HCT116 (cell line): ENCODE measurements at regions not wholly inside any gene's neighbourhood (a gene's known extent, or its start where the extent isn't known, plus 50 kb on each side); places are given as distances from the start of the nearest gene placed in this dataset.

Source experiments
- ATAC-seq: fragments of 200-7000 bp; cut with Tn5 transposase; 2 replicates; pipeline ENCODE4 v1.9.1; 2020; ENCODE audit warnings: mild to moderate bottlenecking, moderate library complexity
- BruUV-seq: library from RNA; stranded (reverse); fragments of 400-500 nt; replicated peaks from 2 replicates; lab custom pipeline; 2021; lab: Mats Ljungman, UMichigan
- CTCF ChIA-PET: fragments of 300-600 bp; sonication (Branson Sonifier 250); formaldehyde crosslinking; loops from one replicate; lab custom pipeline; 2021; ENCODE audit warnings: antibody characterized with exemption; lab: Charles Lee
- POLR2A ChIA-PET: fragments of 300-600, 350-600 bp; sonication (Branson Sonifier 250); formaldehyde crosslinking; loops from one replicate; lab custom pipeline; 2021; ENCODE audit warnings: antibody characterized with exemption; lab: Charles Lee
- RAD21 ChIA-PET, 2 experiments: fragments of 300-600 bp; sonication (Branson Sonifier 250); formaldehyde crosslinking; loops; one replicate each; lab custom pipeline; 2023; ENCODE audit warnings: low total read pairs in 2 of 2; ENCODE audit not compliant: uncharacterized antibody in 2 of 2, unreplicated experiment in 2 of 2, low non-redundant PET in 1 of 2; lab: Charles Lee
- DNase-seq: peaks from one replicate; pipeline ENCODE4 v3.0.0-alpha.2; 2010; ENCODE audit warnings: low read depth, low spot score
- H2AFZ ChIP-seq: fragments of 200-600 bp; shearing (Covaris generic), sonication (generic); 2 replicates; pipeline ENCODE4 v1.6.1; 2017; ENCODE audit warnings: low read depth, mixed run types, mixed read lengths, antibody characterized with exemption, low read length; ENCODE audit not compliant: poor library complexity, severe bottlenecking
- H3K27ac ChIP-seq: 2 replicates; pipeline ENCODE4 v1.5.1; 2012; ENCODE audit warnings: low read depth, low read length
- H3K27me3 ChIP-seq: fragments of 200-600 bp; sonication (generic); 2 replicates; pipeline ENCODE4 v1.6.1; 2016; ENCODE audit warnings: mixed run types, low read length, mixed read lengths; ENCODE audit not compliant: insufficient read depth
- H3K36me3 ChIP-seq, 2 experiments: fragments of 200-500 bp in 1 of 2; fragments of 200-600 bp in 1 of 2; sonication (Bioruptor generic) in 1 of 2; sonication (generic) in 1 of 2; 2 replicates each; pipeline versions ENCODE4 v1.5.1 to v1.6.1; 2014 to 2016; ENCODE audit warnings: low read length in 2 of 2, inconsistent platforms in 1 of 2, mixed read lengths in 1 of 2, mixed run types in 1 of 2; ENCODE audit not compliant: insufficient read depth in 2 of 2, control insufficient read depth in 1 of 2
- H3K4me1 ChIP-seq, 2 experiments: fragments of 200-600 bp in 1 of 2; sonication (generic) in 1 of 2; 2 replicates each; pipeline versions ENCODE4 v1.5.1 to v1.6.1; 2012 to 2017; ENCODE audit warnings: low read length in 2 of 2, inconsistent platforms in 1 of 2, mild to moderate bottlenecking in 1 of 2, mixed read lengths in 1 of 2, mixed run types in 1 of 2, moderate library complexity in 1 of 2; ENCODE audit not compliant: insufficient read depth in 2 of 2, control insufficient read depth in 1 of 2
- H3K4me2 ChIP-seq: fragments of 200-600 bp; sonication (generic); 2 replicates; pipeline ENCODE4 v1.6.1; 2017; ENCODE audit warnings: mixed run types, low read length, mixed read lengths
- H3K4me3 ChIP-seq, 2 experiments: fragments of 200-600 bp in 1 of 2; sonication (generic) in 1 of 2; replicated peaks in 1 of 2; 2 replicates each; pipeline ENCODE4 v1.5.1; 2011 to 2016; ENCODE audit warnings: low read length in 2 of 2, control low read depth in 1 of 2, low read depth in 1 of 2, mild to moderate bottlenecking in 1 of 2, mixed read lengths in 1 of 2, mixed run types in 1 of 2
- H3K79me2 ChIP-seq: fragments of 200-600 bp; sonication (generic); 2 replicates; pipeline ENCODE4 v1.6.1; 2017; ENCODE audit warnings: mild to moderate bottlenecking, mixed run types, low read length, moderate library complexity, mixed read lengths; ENCODE audit not compliant: insufficient read depth
- H3K9ac ChIP-seq: fragments of 200-600 bp; sonication (generic); 2 replicates; pipeline ENCODE4 v1.6.1; 2016; ENCODE audit warnings: low read length, mixed read lengths
- H3K9me2 ChIP-seq: fragments of 200-600 bp; sonication (generic), shearing (Covaris generic); 2 replicates; pipeline ENCODE4 v1.6.1; 2017; ENCODE audit warnings: mixed run types, mild to moderate bottlenecking, moderate library complexity; ENCODE audit not compliant: insufficient read depth
- H3K9me3 ChIP-seq, 2 experiments: fragments of 200-500 bp in 1 of 2; fragments of 200-600 bp in 1 of 2; sonication (Bioruptor generic) in 1 of 2; sonication (generic) in 1 of 2; 2 replicates each; pipeline ENCODE4 v1.6.1; 2014 to 2017; ENCODE audit warnings: low read length in 2 of 2, mixed read lengths in 2 of 2, inconsistent platforms in 1 of 2, low read depth in 1 of 2, mild to moderate bottlenecking in 1 of 2, mixed run types in 1 of 2, moderate library complexity in 1 of 2; ENCODE audit not compliant: control insufficient read depth in 1 of 2, insufficient read depth in 1 of 2
- H4K20me1 ChIP-seq: fragments of 200-600 bp; sonication (generic), shearing (Covaris generic); 2 replicates; pipeline ENCODE4 v1.6.1; 2017; ENCODE audit warnings: mixed run types, mild to moderate bottlenecking, moderate library complexity; ENCODE audit not compliant: insufficient read depth
- CBX3 ChIP-seq: IDR thresholded peaks from 2 replicates; pipeline ENCODE4 v1.6.1; 2012; ENCODE audit warnings: low read depth
- EGR1 ChIP-seq: IDR thresholded peaks from 2 replicates; pipeline ENCODE4 v1.6.1; 2012; ENCODE audit warnings: low read depth
- FOSL1 ChIP-seq: IDR thresholded peaks from 2 replicates; pipeline ENCODE4 v1.6.1; 2012; ENCODE audit warnings: low read depth
- POLR2A ChIP-seq: IDR thresholded peaks from 2 replicates; pipeline ENCODE4 v1.7.0; 2011; ENCODE audit warnings: borderline replicate concordance; ENCODE audit not compliant: insufficient read depth, insufficient read length; ENCODE audit errors: extremely low read depth
- POLR2AphosphoS5 ChIP-seq: IDR thresholded peaks from 2 replicates; pipeline ENCODE4 v1.6.1; 2011; ENCODE audit warnings: mild to moderate bottlenecking, low read depth, low read length, moderate library complexity
- RAD21 ChIP-seq: IDR thresholded peaks from 2 replicates; pipeline ENCODE4 v1.6.1; 2012; ENCODE audit warnings: low read depth, mild to moderate bottlenecking
- SIN3A ChIP-seq: IDR thresholded peaks from 2 replicates; pipeline ENCODE4 v1.6.1; 2012; ENCODE audit warnings: low read depth
- SP1 ChIP-seq: IDR thresholded peaks from 2 replicates; pipeline ENCODE4 v1.6.1; 2012; ENCODE audit warnings: low read depth
- SRF ChIP-seq: IDR thresholded peaks from 2 replicates; pipeline ENCODE4 v1.6.1; 2012; ENCODE audit warnings: low read depth
- ZNF274 ChIP-seq: fragments of 200-500 bp; sonication (Bioruptor generic); IDR thresholded peaks from 2 replicates; pipeline ENCODE4 v1.6.1; 2014; ENCODE audit warnings: mild to moderate bottlenecking, low read depth, low read length, inconsistent platforms
- intact Hi-C: fragments of 100-400 bp; cut with micrococcal nuclease; formaldehyde crosslinking; loops from 2 replicates; pipeline ENCODE4 v1.10.0; 2022
- TF ChIP-seq, protein P1 (sequence below): IDR thresholded peaks from 2 replicates; pipeline ENCODE4 v1.6.1; 2012
- TF ChIP-seq, protein P2 (sequence below), 3 experiments: fragments of 200-600 bp in 1 of 3; sonication (generic) in 1 of 3; IDR thresholded peaks in 2 of 3; conservative IDR thresholded peaks in 1 of 3; 2 replicates each; pipeline ENCODE4 v1.5.1; 2012 to 2017; ENCODE audit warnings: low read depth in 2 of 3, low read length in 2 of 3, antibody characterized with exemption in 1 of 3, borderline replicate concordance in 1 of 3, control low read depth in 1 of 3, mild to moderate bottlenecking in 1 of 3, mixed read lengths in 1 of 3, mixed run types in 1 of 3, moderate library complexity in 1 of 3; ENCODE audit not compliant: insufficient read depth in 1 of 3

DNA sequence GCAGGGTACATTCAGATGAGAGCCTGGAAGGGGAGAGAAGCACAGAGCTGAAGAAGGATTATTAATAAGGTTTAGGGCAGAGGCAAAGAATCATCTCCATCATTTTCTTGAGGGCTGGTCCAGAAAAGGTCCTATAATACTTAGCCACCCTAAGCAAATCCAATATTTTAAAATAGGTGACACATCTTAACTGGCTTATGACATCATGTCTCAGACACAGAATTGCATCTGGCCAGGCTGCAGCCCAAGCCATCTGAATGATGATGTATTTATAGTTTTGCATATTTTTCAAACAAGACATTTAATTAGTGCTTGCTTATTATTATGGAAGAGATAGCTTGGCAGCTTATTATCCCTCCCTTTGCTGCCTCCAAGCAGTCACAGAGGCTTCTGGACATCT, 571.3 kb downstream of the SUCLG1 start:
- RAD21 ChIA-PET: no interaction called here
- intact Hi-C loops: no loop called here

More for the DNA sequence above, 571.3 kb downstream of the SUCLG1 start:
- ChIA-PET CTCF (no interaction called here), POLR2A (no interaction called here)
- no peaks in the 10 kb centered on the region for H3K9me3 ChIP-seq
- H3K9ac ChIP-seq: no peak overlapping the region
- no peak overlapping the region for H2AFZ ChIP-seq
- no peak for ATAC-seq
- H3K79me2 ChIP-seq: no peaks in the 10 kb centered on the region
- H3K36me3 ChIP-seq: no peaks in the 10 kb centered on the region
- BruUV-seq: no TSS peak
- H3K4me3 ChIP-seq: no peak overlapping the region
- no peaks in the 10 kb centered on the region for H3K27me3 ChIP-seq
- H3K9me2 ChIP-seq: no peaks in the 10 kb centered on the region
- DNase-seq: no peak
- no peaks in the 10 kb centered on the region for H4K20me1 ChIP-seq
- TF ChIP-seq EGR1: no peak
- no peak for TF ChIP-seq SRF
- no peak for TF ChIP-seq CBX3
- no peak for TF ChIP-seq POLR2A
- TF ChIP-seq, protein P1, sequence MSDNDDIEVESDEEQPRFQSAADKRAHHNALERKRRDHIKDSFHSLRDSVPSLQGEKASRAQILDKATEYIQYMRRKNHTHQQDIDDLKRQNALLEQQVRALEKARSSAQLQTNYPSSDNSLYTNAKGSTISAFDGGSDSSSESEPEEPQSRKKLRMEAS: no peak
- no peak for TF ChIP-seq POLR2AphosphoS5
- no peak for TF ChIP-seq RAD21
- TF ChIP-seq SIN3A: no peak
- TF ChIP-seq FOSL1: no peak
- no peak for TF ChIP-seq SP1
- no peak for TF ChIP-seq ZNF274
- TF ChIP-seq, protein P2, sequence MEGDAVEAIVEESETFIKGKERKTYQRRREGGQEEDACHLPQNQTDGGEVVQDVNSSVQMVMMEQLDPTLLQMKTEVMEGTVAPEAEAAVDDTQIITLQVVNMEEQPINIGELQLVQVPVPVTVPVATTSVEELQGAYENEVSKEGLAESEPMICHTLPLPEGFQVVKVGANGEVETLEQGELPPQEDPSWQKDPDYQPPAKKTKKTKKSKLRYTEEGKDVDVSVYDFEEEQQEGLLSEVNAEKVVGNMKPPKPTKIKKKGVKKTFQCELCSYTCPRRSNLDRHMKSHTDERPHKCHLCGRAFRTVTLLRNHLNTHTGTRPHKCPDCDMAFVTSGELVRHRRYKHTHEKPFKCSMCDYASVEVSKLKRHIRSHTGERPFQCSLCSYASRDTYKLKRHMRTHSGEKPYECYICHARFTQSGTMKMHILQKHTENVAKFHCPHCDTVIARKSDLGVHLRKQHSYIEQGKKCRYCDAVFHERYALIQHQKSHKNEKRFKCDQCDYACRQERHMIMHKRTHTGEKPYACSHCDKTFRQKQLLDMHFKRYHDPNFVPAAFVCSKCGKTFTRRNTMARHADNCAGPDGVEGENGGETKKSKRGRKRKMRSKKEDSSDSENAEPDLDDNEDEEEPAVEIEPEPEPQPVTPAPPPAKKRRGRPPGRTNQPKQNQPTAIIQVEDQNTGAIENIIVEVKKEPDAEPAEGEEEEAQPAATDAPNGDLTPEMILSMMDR (IDR thresholded peaks at IDR 0.05 in 2 of 3, conservative IDR thresholded peaks at IDR 0.05 in 1 of 3; ENCODE audit: borderline replicate concordance in 1 of 3, insufficient read depth in 1 of 3, low read depth in 2 of 3, low read length in 2 of 3): no peak
- H3K4me2 ChIP-seq: no peak overlapping the region
- H3K27ac ChIP-seq: no peak overlapping the region
- no peaks in the 10 kb centered on the region for H3K4me1 ChIP-seq
